Stimulated activated CD8-positive, alpha-beta memory T cell treated with anti-CD3 and anti-CD28 coated beads, Interleukin-7, amount 100 ng/mL, for 4 hours (primary cell): ENCODE measurements at regions not wholly inside any gene's neighbourhood (a gene's known extent, or its start where the extent isn't known, plus 50 kb on each side); places are given as distances from the start of the nearest gene placed in this dataset.
A peak's percentile ranks its signal among the peaks of the same experiment; 100 is the strongest.

Experiments
- DNase-seq, 2 donors: peaks; one replicate each; pipeline ENCODE4 v3.0.0-alpha.2; 2020; ENCODE audit warnings: low read depth in 2 of 2

- no peak for DNase-seq
These were observed 207.2 kb downstream of the CHRM3 start for GRCh38 chr1:239593527-239593926.

DNA sequence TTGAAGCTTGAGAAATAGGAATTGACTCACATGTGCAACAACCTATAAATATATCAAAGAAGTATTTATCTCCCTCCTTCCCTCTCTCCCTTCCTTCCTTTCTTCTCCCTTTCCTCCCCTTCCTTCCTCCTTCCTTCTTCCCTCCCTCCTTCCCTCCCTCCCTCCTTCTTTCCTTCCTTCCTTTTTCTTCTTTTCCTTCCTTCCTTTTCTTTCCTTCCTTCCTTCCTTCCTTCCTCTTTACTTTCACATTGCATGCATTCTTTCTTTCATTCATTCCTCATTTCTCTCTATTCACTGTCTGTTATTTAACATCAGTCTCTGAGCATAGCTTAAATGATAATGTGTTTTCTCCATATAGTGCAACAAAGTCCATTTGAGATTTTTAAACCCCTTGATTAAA, 214.2 kb downstream of the CHRM3 start:
- DNase-seq: no peak

DNA sequence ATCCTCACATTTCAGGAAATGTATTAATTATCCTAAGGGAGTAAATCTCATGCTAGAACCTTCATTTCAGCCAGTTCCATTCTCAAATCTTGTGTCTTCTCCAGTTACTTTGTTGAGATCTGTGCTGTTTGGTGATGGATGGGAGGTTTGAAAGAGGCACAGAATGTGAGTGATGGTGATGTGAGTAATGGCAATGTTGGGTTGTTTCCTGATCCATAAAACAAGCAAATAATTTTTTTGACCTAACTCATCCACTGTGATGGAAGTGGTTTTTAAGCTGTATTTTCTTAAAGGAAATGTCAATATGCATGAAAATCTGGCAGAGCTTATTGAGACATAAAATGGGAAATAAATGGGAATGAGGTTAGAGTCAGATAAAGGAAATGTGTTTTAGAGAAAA, 214.7 kb downstream of the CHRM3 start:
- no peak for DNase-seq

- no peak for DNase-seq
These were observed 217.2 kb downstream of the CHRM3 start for GRCh38 chr1:239603530-239603929.

GRCh38 chr1:239606850-239607400, 220.6 kb downstream of the CHRM3 start:
- no peak for DNase-seq

GRCh38 chr1:239608469-239608868, 222.1 kb downstream of the CHRM3 start:
- no peak for DNase-seq

- no peak for DNase-seq
These were observed 226.0 kb downstream of the CHRM3 start for GRCh38 chr1:239612379-239612778.

DNA sequence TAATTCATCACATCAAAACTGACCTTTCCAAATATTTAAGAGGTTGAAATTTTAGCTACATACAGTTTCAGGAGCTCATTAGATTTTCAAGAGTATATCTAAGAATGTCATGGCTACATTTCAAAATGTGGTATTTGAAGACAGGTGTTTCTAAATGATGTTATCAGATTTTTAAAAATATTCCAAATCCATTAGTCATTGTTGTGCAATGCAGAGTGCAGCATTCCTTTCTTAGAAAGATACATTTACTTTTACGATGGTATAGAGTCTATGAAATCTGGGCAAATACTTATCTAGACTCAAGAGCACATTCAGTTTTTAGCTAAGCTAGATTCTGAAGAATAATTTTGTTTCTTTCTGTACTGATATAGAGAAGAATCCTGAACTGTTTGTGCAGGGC, 230.3 kb downstream of the CHRM3 start:
- no peak for DNase-seq

DNA sequence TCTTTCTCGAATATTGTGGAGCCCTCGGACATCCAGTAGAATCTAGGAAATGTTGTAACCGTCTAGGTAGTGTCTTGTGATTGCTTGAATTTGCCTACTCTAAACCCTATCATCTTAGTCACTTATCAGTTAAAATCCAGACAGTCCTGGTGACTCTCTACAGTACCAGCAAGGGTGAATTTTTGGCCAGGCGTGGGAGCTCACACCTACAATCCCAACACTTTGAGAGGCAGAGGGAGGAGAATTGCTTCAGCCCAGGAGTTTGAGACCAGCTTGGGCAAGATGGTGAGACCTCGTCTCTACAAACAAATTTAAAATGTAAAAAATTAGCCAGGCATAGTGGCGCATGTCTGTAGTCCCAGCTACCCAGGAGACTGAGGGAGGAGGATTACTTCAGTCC, 230.9 kb downstream of the CHRM3 start:
- DNase-seq: no peak

DNA sequence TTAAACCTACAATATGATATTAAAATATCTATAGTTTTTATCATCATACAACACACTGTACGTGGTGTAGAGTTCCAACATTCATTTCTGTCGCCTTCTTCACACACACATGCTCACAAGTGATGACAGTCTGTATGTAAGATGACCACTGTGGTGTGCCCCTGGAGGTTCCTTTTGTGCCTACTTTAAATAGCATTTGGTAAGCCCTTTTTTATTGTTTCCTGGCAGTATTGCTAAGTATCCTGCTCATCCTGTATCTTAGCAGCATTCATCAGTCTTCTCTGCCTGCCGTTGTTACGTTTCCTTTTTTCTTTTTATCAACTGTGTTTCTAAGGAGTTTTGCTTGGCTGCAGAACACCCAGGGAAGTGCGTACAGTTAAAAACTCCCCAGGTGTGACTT, 231.4 kb downstream of the CHRM3 start:
- DNase-seq: no peak

DNA sequence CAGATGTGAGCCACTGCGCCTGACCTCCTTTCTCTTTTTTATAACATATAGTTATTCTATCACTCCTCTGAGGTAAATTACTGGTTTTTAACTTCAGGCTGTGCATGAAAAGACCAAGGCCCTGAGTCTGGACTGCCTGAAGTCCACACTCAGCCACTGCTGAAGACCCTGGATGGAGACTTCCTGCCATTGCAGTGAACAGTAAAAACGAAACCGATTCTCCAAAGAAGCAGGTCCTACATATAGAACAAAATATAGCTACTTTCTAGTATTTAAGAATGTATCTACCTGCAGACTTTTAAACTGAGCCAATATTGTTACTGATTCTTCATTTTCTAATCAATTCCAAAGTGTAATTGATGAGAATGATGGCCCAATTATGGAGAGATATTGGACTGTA, 232.8 kb downstream of the CHRM3 start:
- DNase-seq: no peak

- DNase-seq: no peak
These were observed 244.4 kb downstream of the CHRM3 start for GRCh38 chr1:239630767-239631166.

- no peak for DNase-seq
These were observed 247.1 kb downstream of the CHRM3 start for GRCh38 chr1:239633432-239633831.

DNA sequence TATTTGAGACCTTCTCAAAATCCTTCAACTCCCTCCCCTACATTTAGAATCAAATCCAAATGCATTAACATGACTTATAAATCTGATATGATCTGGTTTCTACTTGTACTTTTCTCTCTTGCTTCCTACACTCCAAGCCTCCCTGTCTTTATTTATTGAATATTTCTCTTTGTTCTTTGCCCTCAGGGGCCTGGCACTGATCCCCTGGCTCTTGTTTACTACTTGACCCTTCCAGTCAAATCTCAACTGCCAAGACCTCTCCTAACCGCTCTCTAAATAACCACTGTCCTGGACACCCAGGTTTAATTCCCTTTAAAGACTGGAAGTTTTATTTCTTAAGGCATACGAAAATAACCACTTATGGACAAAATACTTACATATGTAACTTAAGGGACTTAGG, 248.9 kb downstream of the CHRM3 start:
- DNase-seq: no peak

DNA sequence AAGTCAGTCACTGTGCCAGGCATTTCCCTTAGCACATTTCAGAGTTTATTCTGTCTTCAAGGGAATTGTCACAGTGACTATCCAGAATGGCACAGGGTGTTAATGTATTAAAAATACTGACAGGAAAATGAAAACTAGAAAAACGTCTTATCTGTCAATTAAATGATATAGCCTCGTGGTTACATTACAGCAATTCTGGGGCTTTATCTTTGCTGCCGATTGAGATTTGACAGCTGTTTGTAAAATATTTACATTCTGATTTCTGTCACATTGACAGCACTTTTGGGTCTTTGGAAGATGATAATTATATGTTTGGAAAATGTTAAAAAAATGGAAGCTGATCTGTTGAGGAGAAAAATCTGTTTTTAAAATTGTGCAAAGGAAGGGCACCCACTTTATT, 250.0 kb downstream of the CHRM3 start:
- DNase-seq: no peak

GRCh38 chr1:239644604-239645003, 258.2 kb downstream of the CHRM3 start:
- no peak for DNase-seq

DNA sequence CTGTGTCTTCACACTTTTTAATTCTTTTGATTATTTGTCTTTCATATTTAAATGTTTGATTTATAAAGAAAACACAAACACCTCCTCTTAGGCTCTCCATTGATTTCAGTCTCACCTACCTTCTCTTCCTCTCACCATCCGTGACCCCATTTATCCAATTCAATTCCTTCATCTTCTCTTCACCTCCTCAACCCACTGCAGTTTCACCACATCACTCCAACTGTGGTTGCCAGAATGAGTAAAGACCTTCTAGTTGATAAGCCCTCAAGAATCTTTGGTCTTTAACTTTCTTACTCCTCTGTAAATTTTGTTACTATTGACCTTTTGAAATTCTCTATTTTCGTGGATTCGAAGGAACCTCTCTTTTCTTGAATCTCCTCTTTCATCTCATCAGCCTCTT, 260.7 kb downstream of the CHRM3 start:
- DNase-seq: no peak

- peak in 1 of 2 donors; percentile 1 for DNase-seq
These were observed 261.7 kb downstream of the CHRM3 start for GRCh38 chr1:239647964-239648632.

DNA sequence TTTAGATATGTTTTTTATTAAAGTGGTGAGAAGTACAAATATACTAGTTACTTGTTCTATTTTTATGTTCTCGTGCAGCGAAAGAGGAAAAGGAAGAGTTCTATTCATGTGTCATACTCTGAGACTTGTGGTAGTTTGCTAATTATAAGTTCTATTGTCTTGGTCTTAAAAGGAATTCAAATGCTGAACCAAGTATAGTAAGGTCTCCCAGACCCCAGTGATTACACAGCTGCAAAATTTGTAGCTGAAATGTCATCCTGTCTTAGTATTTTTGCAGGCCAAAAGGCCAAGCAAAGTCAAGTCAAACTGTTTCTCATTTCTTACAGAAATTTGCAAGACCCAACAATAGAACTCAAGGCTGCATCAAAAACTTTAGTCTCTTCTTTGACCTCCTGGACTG, 268.7 kb downstream of the CHRM3 start:
- no peak for DNase-seq

GRCh38 chr1:239657291-239657690, 270.9 kb downstream of the CHRM3 start:
- DNase-seq: no peak

GRCh38 chr1:239662950-239663349, 276.6 kb downstream of the CHRM3 start:
- no peak for DNase-seq

GRCh38 chr1:239672256-239672655, 285.9 kb downstream of the CHRM3 start:
- no peak for DNase-seq

DNA sequence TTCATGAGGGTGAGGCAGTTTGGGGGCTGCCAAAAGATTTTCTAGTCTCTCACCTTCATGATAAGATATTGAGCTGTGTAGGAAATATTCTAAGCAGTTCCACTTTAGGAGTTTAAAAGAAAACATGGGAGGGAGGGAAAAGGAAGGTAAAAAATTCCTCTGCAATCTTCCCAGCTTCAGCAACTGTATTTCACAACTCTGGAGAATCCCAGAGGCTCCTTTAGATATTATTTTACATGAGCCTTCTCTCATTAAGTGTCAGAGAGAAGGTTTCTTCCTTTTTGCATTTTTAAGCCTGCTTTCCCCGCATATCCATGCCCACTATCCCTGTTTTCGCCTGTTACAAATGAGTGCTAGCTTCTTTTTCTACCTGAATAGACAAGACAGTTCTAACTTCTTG, 289.4 kb downstream of the CHRM3 start:
- DNase-seq: no peak
